ENCODE measurements at regions not wholly inside any gene's neighbourhood (a gene's known extent, or its start where the extent isn't known, plus 50 kb on each side); places are given as distances from the start of the nearest gene placed in this dataset.

GRCh38 chr4:71138007-71138615 lies 144.7 kb downstream of the DCK start:
- 66% methylated on average over 4 of the region's 4 CpGs; no CpG with 5 or more reads in 1 of the 2 experiments for WGBS, 2 experiments (ENCODE audit: extremely low coverage in 1 of 2, insufficient coverage in 1 of 2, insufficient read length in 1 of 2, insufficient replicate concordance in 2 of 2, low coverage in 1 of 2, low lambda C conversion rate in 2 of 2, missing lambda C conversion rate in 1 of 2)
- CTCF ChIA-PET (ENCODE audit: partially characterized antibody) = interaction anchor here (0.7 kb wide), 1 partner anchor 16 kb away, joined by 3 read pairs; no protein-coding TSS in a partner anchor

More at GRCh38 chr4:71138007-71138615, 144.7 kb downstream of the DCK start:
- Histone ChIP-seq H3K79me1 (ENCODE audit: low read depth, low read length) (no peaks in the 10 kb centered on the region), H2BK120ac (replicated peaks; ENCODE audit: low read depth, low read length) (no peak overlapping the region), H2BK15ac (ENCODE audit: low read length) (no peak overlapping the region), H3K79me2 (ENCODE audit: control insufficient read depth in 1 of 2, insufficient read depth in 2 of 2, low read length in 2 of 2) (no peaks in the 10 kb centered on the region), H2AK5ac (ENCODE audit: low read depth, low read length) (no peak overlapping the region), H3K4me3 (ENCODE audit: extremely low read depth in 1 of 4, insufficient read depth in 2 of 4, low read depth in 3 of 4, low read length in 4 of 4) (no peak overlapping the region), H3K4me2 (ENCODE audit: insufficient read depth in 1 of 2, low read depth in 2 of 2, low read length in 2 of 2) (no peak overlapping the region), H4K5ac (ENCODE audit: insufficient read length, low read depth, low read length) (no peak overlapping the region), H3K9me3 (ENCODE audit: insufficient read depth in 2 of 2, low read depth in 1 of 2, low read length in 1 of 2) (no peaks in the 10 kb centered on the region), H3K23ac (ENCODE audit: insufficient read length) (no peak overlapping the region), H3K4ac (replicated peaks; ENCODE audit: insufficient read length, low read depth, low read length) (no peak overlapping the region), H3K27me3 (replicated peaks in 1 of 4; ENCODE audit: control insufficient read depth in 3 of 4, extremely low read depth in 1 of 4, insufficient read depth in 3 of 4, low read length in 3 of 4) (no peaks in the 10 kb centered on the region), H3K4me1 (replicated peaks in 1 of 4; ENCODE audit: control insufficient read depth in 3 of 4, insufficient read depth in 4 of 4, low read length in 3 of 4) (no peaks in the 10 kb centered on the region), H3K36me3 (ENCODE audit: control insufficient read depth in 2 of 4, insufficient read depth in 4 of 4, low read length in 3 of 4) (no peaks in the 10 kb centered on the region; a peak in 1 of 8 replicates), H4K8ac (ENCODE audit: extremely low read depth, insufficient read depth, low read length) (no peak overlapping the region), H3K18ac (ENCODE audit: extremely low read depth, low read length) (no peak overlapping the region), H4K91ac (replicated peaks; ENCODE audit: insufficient read length, low read length) (no peak overlapping the region), H3K9ac (replicated peaks in 1 of 4; ENCODE audit: extremely low read depth in 1 of 4, low read depth in 3 of 4, low read length in 3 of 4) (no peak overlapping the region), H2BK12ac (ENCODE audit: low read depth, low read length) (no peak overlapping the region), H3K27ac (ENCODE audit: low read depth, low read length) (no peak overlapping the region), H3K56ac (replicated peaks; ENCODE audit: insufficient read length, low read depth, low read length) (no peak overlapping the region), H4K20me1 (replicated peaks in 1 of 2; ENCODE audit: control insufficient read depth in 1 of 2, insufficient read depth in 2 of 2, low read length in 2 of 2) (no peaks in the 10 kb centered on the region), H2BK5ac (ENCODE audit: low read depth, low read length) (no peak overlapping the region), H2BK20ac (ENCODE audit: low read length) (no peak overlapping the region), H2AFZ (ENCODE audit: low read length) (no peak overlapping the region), H3K14ac (ENCODE audit: insufficient read length) (no peak overlapping the region), H3K23me2 (ENCODE audit: low read depth, low read length) (no peaks in the 10 kb centered on the region)
- DNase-seq (ENCODE audit: low read depth in 1 of 2, low spot score in 2 of 2) (no peak), FAIRE-seq (no peak)
- POLR2A ChIA-PET (ENCODE audit: partially characterized antibody) = no interaction called here
- no peak for TF ChIP-seq TCF12 (IDR thresholded peaks at IDR 0.05; ENCODE audit: low read depth, low read length)
- no peak for TF ChIP-seq RAD21 (IDR thresholded peaks at IDR 0.05 in 1 of 2, conservative IDR thresholded peaks at IDR 0.05 in 1 of 2; ENCODE audit: low read depth in 2 of 2, low read length in 2 of 2)
- TF ChIP-seq, protein P1, sequence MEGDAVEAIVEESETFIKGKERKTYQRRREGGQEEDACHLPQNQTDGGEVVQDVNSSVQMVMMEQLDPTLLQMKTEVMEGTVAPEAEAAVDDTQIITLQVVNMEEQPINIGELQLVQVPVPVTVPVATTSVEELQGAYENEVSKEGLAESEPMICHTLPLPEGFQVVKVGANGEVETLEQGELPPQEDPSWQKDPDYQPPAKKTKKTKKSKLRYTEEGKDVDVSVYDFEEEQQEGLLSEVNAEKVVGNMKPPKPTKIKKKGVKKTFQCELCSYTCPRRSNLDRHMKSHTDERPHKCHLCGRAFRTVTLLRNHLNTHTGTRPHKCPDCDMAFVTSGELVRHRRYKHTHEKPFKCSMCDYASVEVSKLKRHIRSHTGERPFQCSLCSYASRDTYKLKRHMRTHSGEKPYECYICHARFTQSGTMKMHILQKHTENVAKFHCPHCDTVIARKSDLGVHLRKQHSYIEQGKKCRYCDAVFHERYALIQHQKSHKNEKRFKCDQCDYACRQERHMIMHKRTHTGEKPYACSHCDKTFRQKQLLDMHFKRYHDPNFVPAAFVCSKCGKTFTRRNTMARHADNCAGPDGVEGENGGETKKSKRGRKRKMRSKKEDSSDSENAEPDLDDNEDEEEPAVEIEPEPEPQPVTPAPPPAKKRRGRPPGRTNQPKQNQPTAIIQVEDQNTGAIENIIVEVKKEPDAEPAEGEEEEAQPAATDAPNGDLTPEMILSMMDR (IDR thresholded peaks at IDR 0.05; ENCODE audit: control extremely low read depth in 1 of 3, insufficient read depth in 1 of 3, low read depth in 1 of 3, low read length in 3 of 3) = no peak
- TF ChIP-seq SP1 (IDR thresholded peaks at IDR 0.05; ENCODE audit: low read depth, low read length) = no peak
- no peak for TF ChIP-seq CREB1 (IDR thresholded peaks at IDR 0.05)
- no peak for TF ChIP-seq BRCA1 (IDR thresholded peaks at IDR 0.05; ENCODE audit: low read depth, low read length)
- TF ChIP-seq BCL11A (IDR thresholded peaks at IDR 0.05; ENCODE audit: low read depth in 2 of 2, low read length in 2 of 2) = no peak
- TF ChIP-seq SAP30 (IDR thresholded peaks at IDR 0.05; ENCODE audit: insufficient read depth, insufficient replicate concordance, low read length) = no peak
- TF ChIP-seq POLR2A (IDR thresholded peaks at IDR 0.05; ENCODE audit: control extremely low read depth in 1 of 2, low read depth in 2 of 2, low read length in 2 of 2) = no peak
